Epithelial cell of proximal tubule (primary cell): ENCODE measurements at regions not wholly inside any gene's neighbourhood (a gene's known extent, or its start where the extent isn't known, plus 50 kb on each side); places are given as distances from the start of the nearest gene placed in this dataset.

Source experiments
- DNase-seq: peaks from one replicate; pipeline ENCODE4 v3.0.0-alpha.2; 2011; ENCODE audit warnings: low read depth
- H3K4me3 ChIP-seq: 2 replicates; pipeline ENCODE4 v1.5.1; 2011; ENCODE audit warnings: low read depth, mild to moderate bottlenecking, low read length
- TF ChIP-seq, protein P1 (sequence below): conservative IDR thresholded peaks from 2 replicates; pipeline ENCODE4 v1.5.1; 2012; ENCODE audit warnings: low read depth, mild to moderate bottlenecking, low read length

DNA sequence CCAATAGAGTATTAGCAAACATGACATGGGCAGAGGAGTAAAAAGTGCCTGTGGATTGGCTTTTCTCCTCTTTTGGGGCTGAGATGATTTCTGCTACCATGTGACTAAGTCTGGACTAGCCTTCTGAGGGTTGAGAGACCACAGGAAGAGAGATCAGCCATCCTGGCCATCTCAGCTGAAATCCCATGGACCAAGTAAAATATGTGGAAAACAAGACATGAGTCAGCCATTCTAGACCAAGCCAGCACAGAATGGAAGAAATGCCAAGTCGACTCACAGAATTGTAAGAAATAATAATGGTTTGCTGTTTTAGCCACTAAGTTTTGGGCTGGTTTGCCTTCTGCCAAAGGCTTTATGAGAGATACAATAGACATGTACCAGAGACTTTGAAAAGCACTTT, 377.8 kb downstream of the CHSY3 start:
- peak; percentile 12 for DNase-seq
- TF ChIP-seq, protein P1, sequence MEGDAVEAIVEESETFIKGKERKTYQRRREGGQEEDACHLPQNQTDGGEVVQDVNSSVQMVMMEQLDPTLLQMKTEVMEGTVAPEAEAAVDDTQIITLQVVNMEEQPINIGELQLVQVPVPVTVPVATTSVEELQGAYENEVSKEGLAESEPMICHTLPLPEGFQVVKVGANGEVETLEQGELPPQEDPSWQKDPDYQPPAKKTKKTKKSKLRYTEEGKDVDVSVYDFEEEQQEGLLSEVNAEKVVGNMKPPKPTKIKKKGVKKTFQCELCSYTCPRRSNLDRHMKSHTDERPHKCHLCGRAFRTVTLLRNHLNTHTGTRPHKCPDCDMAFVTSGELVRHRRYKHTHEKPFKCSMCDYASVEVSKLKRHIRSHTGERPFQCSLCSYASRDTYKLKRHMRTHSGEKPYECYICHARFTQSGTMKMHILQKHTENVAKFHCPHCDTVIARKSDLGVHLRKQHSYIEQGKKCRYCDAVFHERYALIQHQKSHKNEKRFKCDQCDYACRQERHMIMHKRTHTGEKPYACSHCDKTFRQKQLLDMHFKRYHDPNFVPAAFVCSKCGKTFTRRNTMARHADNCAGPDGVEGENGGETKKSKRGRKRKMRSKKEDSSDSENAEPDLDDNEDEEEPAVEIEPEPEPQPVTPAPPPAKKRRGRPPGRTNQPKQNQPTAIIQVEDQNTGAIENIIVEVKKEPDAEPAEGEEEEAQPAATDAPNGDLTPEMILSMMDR: no peak

DNA sequence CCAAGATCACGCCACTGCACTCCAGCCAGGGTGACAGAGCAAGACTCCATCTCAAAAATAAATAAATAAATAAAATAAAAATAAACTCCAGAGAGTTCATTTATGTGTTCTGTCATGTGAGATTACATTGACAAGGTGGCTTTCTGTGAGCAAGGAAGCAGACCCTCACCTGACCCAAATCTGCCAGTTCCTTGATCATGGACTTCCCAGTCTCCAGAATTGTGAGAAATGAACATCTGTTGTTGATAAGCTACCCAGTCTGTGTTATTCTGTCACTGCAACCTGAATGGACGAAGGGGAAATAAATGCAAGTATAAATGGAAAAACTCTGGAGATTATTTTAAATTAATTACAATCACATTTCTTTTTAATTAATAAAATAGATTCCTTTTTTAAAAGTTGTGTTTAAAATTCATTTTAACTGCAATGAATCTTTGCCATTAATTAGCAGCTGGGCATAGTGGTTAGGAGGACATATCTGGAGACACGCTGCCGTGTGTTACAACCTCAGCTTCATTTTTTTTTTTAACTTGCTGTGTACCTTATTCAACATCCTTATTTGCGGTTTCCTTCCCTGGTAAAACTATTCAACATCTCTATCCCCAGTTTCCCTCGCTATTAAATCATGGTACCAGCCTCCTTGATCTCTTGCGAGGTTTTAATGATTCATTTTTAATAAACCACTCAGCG, 376.4 kb downstream of the CHSY3 start:
- no peak overlapping the region for H3K4me3 ChIP-seq
- TF ChIP-seq, protein P1: no peak
- no peak for DNase-seq

More for the DNA sequence above, 377.8 kb downstream of the CHSY3 start:
- no peak overlapping the region for H3K4me3 ChIP-seq

DNA sequence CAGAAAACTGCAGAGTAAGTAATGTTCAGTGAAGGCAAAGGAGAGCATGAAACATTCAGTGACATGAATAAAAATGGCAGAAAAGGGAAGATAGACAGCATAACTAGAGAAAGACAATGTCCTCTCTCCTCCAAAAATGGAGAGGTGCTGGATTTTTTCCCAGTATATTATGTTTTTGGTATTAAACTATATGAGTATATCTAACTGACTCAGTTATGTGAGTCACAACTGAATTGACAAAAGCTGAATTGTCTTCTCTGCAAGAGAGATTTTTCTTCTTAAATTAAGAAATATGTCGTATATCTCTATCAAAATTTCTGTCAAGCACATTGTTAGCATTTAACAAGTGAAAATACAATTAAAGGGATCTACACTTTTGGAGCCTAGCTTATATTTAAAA, 375.1 kb downstream of the CHSY3 start:
- H3K4me3 ChIP-seq: no peak overlapping the region
- DNase-seq: no peak
- TF ChIP-seq, protein P1: no peak

DNA sequence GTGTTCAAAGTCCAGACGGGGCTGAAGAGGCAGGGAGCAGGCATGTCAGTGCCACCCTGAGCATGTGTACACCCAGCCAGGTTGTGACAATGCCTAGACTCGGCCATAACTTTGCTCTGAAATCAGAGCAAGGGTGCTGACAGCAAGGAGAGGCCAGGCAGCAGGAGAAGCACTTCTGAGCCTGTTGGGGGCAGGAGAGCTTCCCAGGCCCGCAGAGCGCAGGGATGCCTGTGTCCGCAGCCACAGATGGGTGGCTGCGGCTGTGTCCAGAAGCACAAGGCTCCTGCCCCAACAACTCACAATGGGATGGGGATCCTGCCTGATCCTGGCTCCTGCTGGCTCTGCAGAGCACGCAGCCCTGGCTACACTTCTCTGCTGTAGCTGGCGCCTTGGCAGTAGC, 373.9 kb downstream of the CHSY3 start:
- DNase-seq: no peak
- TF ChIP-seq, protein P1: no peak
- H3K4me3 ChIP-seq: no peak overlapping the region

DNA sequence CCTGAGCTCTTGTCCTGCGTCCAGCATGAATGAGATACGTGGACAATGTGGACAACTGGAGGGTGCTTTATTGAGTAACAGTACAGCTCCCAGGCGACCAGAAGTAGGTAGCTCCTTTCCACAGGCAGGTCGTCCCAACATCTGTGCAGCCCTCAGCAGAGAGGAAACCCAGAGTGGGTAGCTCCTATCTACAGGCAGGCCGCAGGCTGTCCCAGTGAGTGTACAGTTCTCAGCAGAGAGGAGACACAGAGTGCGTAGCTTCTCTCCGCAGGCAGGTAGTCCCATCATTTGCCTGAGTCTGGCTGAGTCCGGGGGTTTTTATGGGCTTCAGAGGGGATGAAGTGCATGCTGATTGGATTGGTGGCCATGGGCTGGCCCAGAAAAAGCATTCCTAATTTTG, 373.3 kb downstream of the CHSY3 start:
- H3K4me3 ChIP-seq: no peak overlapping the region
- DNase-seq: no peak
- TF ChIP-seq, protein P1: no peak

DNA sequence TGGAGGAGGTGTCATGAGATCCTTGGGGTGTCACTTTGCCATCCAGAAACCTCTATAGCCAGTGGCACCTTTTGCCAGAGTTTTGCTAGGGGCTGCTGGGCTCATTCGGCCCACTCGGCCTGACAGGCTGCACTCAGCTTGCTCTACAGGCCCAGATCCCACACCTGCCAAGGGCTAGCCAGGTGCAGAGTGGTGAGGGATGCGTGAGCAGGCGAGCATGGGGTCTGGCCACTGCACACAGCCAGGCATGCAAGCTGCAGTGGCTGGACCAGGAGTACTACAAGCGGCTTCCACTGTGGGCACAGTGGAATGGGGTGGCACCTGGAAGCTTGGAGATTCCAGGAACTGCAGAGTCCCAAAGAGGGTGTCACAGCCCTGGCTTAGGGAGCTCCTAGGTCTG, 372.7 kb downstream of the CHSY3 start:
- no peak overlapping the region for H3K4me3 ChIP-seq
- DNase-seq: no peak
- TF ChIP-seq, protein P1: no peak

DNA sequence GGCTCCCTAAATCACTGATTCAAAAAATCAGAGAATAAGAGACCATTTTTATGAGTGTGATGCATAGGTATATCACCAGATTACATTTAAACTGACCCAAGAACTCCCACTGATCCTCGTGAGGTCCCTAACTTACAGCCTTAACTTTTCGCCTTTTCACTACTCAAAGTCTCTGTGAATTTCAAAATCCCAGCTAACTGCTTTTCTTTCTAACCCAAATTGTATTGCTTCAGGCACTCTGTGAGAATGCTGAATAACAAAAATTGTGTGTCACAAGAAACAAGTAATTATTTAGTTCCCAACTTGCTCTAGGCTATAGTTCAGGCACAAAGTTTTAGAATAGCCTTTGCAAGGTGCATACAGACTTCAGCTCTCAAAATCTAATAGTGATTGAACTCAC, 368.6 kb downstream of the CHSY3 start:
- DNase-seq: no peak
- TF ChIP-seq, protein P1: no peak
- no peak overlapping the region for H3K4me3 ChIP-seq
